Sigmoid colon (tissue), 4 donors: ENCODE measurements at regions not wholly inside any gene's neighbourhood (a gene's known extent, or its start where the extent isn't known, plus 50 kb on each side); places are given as distances from the start of the nearest gene placed in this dataset.

Experiments used
- POLR2AphosphoS5 ChIP-seq, 4 donors: sonication (generic); formaldehyde crosslinking; IDR thresholded peaks; one replicate each; pipeline ENCODE4 v1.6.1; 2017; ENCODE audit warnings: antibody characterized with exemption in 4 of 4
- TF ChIP-seq, protein P1 (sequence below), 4 experiments: fragments of 450-650 bp in 3 of 4; fragments of 200-600 bp in 1 of 4; IDR thresholded peaks; one replicate each; pipeline ENCODE4 v1.5.1; 2016 to 2019; ENCODE audit warnings: antibody characterized with exemption in 4 of 4, mild to moderate bottlenecking in 3 of 4, moderate library complexity in 2 of 4

DNA sequence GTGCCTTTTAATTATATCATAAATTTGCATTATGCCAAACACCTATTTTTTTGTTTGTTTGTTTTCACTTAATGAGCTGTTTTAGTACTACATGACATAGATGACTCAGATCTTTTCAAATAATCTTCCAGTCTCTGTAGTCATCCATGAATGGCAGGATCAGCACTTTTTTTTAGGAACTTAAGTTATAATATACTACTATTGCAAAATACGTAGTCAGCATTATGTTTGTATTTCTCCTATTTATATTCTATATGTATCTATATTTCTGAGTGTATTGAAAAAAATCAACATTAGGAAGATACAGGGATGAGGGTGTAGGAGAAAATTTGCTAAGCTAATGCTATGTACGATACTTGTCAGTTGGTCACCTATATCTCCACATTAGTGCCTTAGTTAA lies 773.1 kb upstream of the AGA start:
- no peak for TF ChIP-seq POLR2AphosphoS5 (IDR thresholded peaks at IDR 0.05)
- TF ChIP-seq, protein P1, sequence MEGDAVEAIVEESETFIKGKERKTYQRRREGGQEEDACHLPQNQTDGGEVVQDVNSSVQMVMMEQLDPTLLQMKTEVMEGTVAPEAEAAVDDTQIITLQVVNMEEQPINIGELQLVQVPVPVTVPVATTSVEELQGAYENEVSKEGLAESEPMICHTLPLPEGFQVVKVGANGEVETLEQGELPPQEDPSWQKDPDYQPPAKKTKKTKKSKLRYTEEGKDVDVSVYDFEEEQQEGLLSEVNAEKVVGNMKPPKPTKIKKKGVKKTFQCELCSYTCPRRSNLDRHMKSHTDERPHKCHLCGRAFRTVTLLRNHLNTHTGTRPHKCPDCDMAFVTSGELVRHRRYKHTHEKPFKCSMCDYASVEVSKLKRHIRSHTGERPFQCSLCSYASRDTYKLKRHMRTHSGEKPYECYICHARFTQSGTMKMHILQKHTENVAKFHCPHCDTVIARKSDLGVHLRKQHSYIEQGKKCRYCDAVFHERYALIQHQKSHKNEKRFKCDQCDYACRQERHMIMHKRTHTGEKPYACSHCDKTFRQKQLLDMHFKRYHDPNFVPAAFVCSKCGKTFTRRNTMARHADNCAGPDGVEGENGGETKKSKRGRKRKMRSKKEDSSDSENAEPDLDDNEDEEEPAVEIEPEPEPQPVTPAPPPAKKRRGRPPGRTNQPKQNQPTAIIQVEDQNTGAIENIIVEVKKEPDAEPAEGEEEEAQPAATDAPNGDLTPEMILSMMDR (IDR thresholded peaks at IDR 0.05) = no peak
